ENCODE measurements at regions not wholly inside any gene's neighbourhood (a gene's known extent, or its start where the extent isn't known, plus 50 kb on each side); places are given as distances from the start of the nearest gene placed in this dataset.
"Not testable (repeated sequence)": the region's sequence is repeated elsewhere in the genome, so short reads cannot be mapped to it uniquely, and the experiment has no call there.

DNA sequence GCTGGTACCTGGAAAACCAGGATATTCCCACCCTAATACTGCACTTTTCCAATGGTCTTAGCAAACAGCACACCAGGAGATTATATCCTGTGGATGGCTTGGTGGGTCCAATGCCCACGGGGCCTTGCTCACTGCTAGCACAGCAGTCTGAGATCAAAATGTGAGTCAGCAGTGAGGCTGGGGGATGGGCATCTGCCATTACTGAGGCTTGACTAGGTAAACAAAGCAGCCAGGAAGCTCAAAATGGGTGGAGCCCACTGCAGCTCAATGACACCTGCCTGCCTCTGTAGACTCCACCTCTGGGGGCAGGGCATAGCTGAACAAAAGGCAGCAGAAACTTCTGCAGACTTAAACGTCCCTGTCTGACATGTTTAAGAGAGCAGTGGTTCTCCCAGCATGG lies 285.9 kb upstream of the TRPM3 start:
- TF ChIP-seq, protein P1, sequence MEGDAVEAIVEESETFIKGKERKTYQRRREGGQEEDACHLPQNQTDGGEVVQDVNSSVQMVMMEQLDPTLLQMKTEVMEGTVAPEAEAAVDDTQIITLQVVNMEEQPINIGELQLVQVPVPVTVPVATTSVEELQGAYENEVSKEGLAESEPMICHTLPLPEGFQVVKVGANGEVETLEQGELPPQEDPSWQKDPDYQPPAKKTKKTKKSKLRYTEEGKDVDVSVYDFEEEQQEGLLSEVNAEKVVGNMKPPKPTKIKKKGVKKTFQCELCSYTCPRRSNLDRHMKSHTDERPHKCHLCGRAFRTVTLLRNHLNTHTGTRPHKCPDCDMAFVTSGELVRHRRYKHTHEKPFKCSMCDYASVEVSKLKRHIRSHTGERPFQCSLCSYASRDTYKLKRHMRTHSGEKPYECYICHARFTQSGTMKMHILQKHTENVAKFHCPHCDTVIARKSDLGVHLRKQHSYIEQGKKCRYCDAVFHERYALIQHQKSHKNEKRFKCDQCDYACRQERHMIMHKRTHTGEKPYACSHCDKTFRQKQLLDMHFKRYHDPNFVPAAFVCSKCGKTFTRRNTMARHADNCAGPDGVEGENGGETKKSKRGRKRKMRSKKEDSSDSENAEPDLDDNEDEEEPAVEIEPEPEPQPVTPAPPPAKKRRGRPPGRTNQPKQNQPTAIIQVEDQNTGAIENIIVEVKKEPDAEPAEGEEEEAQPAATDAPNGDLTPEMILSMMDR (IDR thresholded peaks at IDR 0.05), result not testable (repeated sequence)
- TF ChIP-seq EZH2, EZH2phosphoT487 (IDR thresholded peaks at IDR 0.05): not testable (repeated sequence)
